Keratinocyte (primary cell): ENCODE measurements at regions not wholly inside any gene's neighbourhood (a gene's known extent, or its start where the extent isn't known, plus 50 kb on each side); places are given as distances from the start of the nearest gene placed in this dataset.

Experiments
- DNase-seq: peaks from one replicate; pipeline ENCODE4 v3.0.0-alpha.2; 2011; ENCODE audit warnings: low read depth, missing footprints, low spot score
- FAIRE-seq: peaks from 2 replicates; lab custom pipeline; 2011; peaks lifted over from hg19 to GRCh38; lab: Jason Lieb, UNC
- H2AFZ ChIP-seq: 2 replicates; pipeline ENCODE4 v1.6.0; 2012; ENCODE audit warnings: low read length, control low read depth, inconsistent platforms; ENCODE audit not compliant: control insufficient read depth
- H3K27ac ChIP-seq: 2 replicates; pipeline ENCODE4 v1.5.1; 2011; ENCODE audit warnings: low read length; ENCODE audit not compliant: control insufficient read depth, insufficient read depth
- H3K27me3 ChIP-seq: 3 replicates; pipeline ENCODE4 v1.6.0; 2011; ENCODE audit warnings: low read length; ENCODE audit not compliant: control insufficient read depth, insufficient read depth; ENCODE audit errors: extremely low read depth
- H3K36me3 ChIP-seq, 2 experiments: 2 replicates in 1 of 2; 3 replicates in 1 of 2; pipeline ENCODE4 v1.5.1; 2011; ENCODE audit warnings: low read length in 2 of 2, mild to moderate bottlenecking in 1 of 2; ENCODE audit not compliant: control insufficient read depth in 2 of 2, insufficient read depth in 2 of 2; ENCODE audit errors: extremely low read depth in 1 of 2
- H3K4me1 ChIP-seq: 3 replicates; pipeline ENCODE4 v1.5.1; 2011; ENCODE audit warnings: low read length; ENCODE audit not compliant: control insufficient read depth, insufficient read depth; ENCODE audit errors: extremely low read depth
- H3K4me2 ChIP-seq: 3 replicates; pipeline ENCODE4 v1.6.0; 2011; ENCODE audit warnings: low read depth, low read length; ENCODE audit not compliant: control insufficient read depth, insufficient read depth; ENCODE audit errors: extremely low read depth
- H3K4me3 ChIP-seq, 3 experiments: fragments of 200-600 bp in 1 of 3; sonication (generic) in 1 of 3; 2 replicates in 2 of 3; 3 replicates in 1 of 3; pipeline ENCODE4 v1.5.1; 2011 to 2016; ENCODE audit warnings: low read length in 3 of 3, mild to moderate bottlenecking in 3 of 3, control low read depth in 2 of 3, inconsistent platforms in 1 of 3, low read depth in 1 of 3, mixed read lengths in 1 of 3, mixed run types in 1 of 3, moderate library complexity in 1 of 3; ENCODE audit not compliant: control insufficient read depth in 2 of 3, insufficient read depth in 2 of 3; ENCODE audit errors: extremely low read depth in 1 of 3
- H3K79me2 ChIP-seq: 2 replicates; pipeline ENCODE4 v1.6.0; 2012; ENCODE audit warnings: low read length; ENCODE audit not compliant: control insufficient read depth, insufficient read depth
- H3K9ac ChIP-seq: 3 replicates; pipeline ENCODE4 v1.6.0; 2011; ENCODE audit warnings: low read length; ENCODE audit not compliant: control insufficient read depth, insufficient read depth; ENCODE audit errors: extremely low read depth
- H3K9me1 ChIP-seq: 3 replicates; pipeline ENCODE4 v1.6.0; 2011; ENCODE audit warnings: low read length; ENCODE audit not compliant: control insufficient read depth, insufficient read depth; ENCODE audit errors: extremely low read depth
- H3K9me3 ChIP-seq: 2 replicates; pipeline ENCODE4 v1.5.1; 2012; ENCODE audit warnings: low read depth, low read length; ENCODE audit not compliant: control insufficient read depth
- H4K20me1 ChIP-seq: 3 replicates; pipeline ENCODE4 v1.6.0; 2011; ENCODE audit warnings: low read length; ENCODE audit not compliant: control insufficient read depth, insufficient read depth; ENCODE audit errors: extremely low read depth
- CTCF ChIP-seq, 3 experiments: IDR thresholded peaks in 1 of 3; conservative IDR thresholded peaks in 1 of 3; optimal IDR thresholded peaks in 1 of 3; 2 replicates in 2 of 3; 3 replicates in 1 of 3; pipeline versions ENCODE3 to v1.5.1; 2011; ENCODE audit warnings: low read length in 3 of 3, mild to moderate bottlenecking in 3 of 3, moderate library complexity in 2 of 3, control low read depth in 1 of 3, inconsistent platforms in 1 of 3; ENCODE audit not compliant: insufficient read depth in 2 of 3; ENCODE audit errors: extremely low read depth in 1 of 3
- EZH2 ChIP-seq: IDR thresholded peaks from one replicate; pipeline ENCODE4 v1.6.1; 2012; ENCODE audit warnings: inconsistent platforms, mild to moderate bottlenecking, low read length, moderate library complexity
- dilution Hi-C: fragments of 300-500 bp; cut with MboI; formaldehyde crosslinking; loops from one replicate; pipeline ENCODE4 v1.7.0; 2020; ENCODE audit warnings: low sequenced_read_pairs; ENCODE audit not compliant: extremely low pct_ligation_motif_present

GRCh38 chr2:2744107-2744506 lies 413.0 kb upstream of the MYT1L start:
- H2AFZ ChIP-seq: no peak overlapping the region
- H3K79me2 ChIP-seq: no peaks in the 10 kb centered on the region
- FAIRE-seq (peak; percentile 23), DNase-seq (no peak)
- H3K27ac ChIP-seq: no peak overlapping the region
- H3K4me1 ChIP-seq: peaks cover 56% of the 10 kb centered on the region
- H3K9me1 ChIP-seq: no peaks in the 10 kb centered on the region
- TF ChIP-seq CTCF (optimal IDR thresholded peaks at IDR 0.05 in 1 of 3, IDR thresholded peaks at IDR 0.05 in 1 of 3, conservative IDR thresholded peaks at IDR 0.05 in 1 of 3; ENCODE audit: extremely low read depth in 1 of 3, insufficient read depth in 2 of 3, low read length in 3 of 3): no peak
- TF ChIP-seq EZH2: no peak
- H3K9me3 ChIP-seq: no peaks in the 10 kb centered on the region
- no peak overlapping the region for H3K9ac ChIP-seq
- H3K36me3 ChIP-seq: no peaks in the 10 kb centered on the region
- dilution Hi-C loops: no loop called here
- no peaks in the 10 kb centered on the region for H3K27me3 ChIP-seq
- H4K20me1 ChIP-seq: no peaks in the 10 kb centered on the region
- no peak overlapping the region for H3K4me2 ChIP-seq
- H3K4me3 ChIP-seq: no peak overlapping the region

GRCh38 chr2:2743164-2743571 lies 412.1 kb upstream of the MYT1L start:
- no peaks in the 10 kb centered on the region for H4K20me1 ChIP-seq
- peak overlapping the region; percentile 33 for H3K27ac ChIP-seq
- DNase-seq (no peak), FAIRE-seq (peak; percentile 79)
- H3K36me3 ChIP-seq: no peaks in the 10 kb centered on the region
- H3K4me1 ChIP-seq: peaks cover 52% of the 10 kb centered on the region
- H3K4me2 ChIP-seq: no peak overlapping the region
- H2AFZ ChIP-seq: peak overlapping the region; percentile 52
- TF ChIP-seq EZH2: no peak
- no peak for TF ChIP-seq CTCF (optimal IDR thresholded peaks at IDR 0.05 in 1 of 3, IDR thresholded peaks at IDR 0.05 in 1 of 3, conservative IDR thresholded peaks at IDR 0.05 in 1 of 3; ENCODE audit: extremely low read depth in 1 of 3, insufficient read depth in 2 of 3, low read length in 3 of 3)
- no peak overlapping the region for H3K9ac ChIP-seq
- no peaks in the 10 kb centered on the region for H3K9me1 ChIP-seq
- no peaks in the 10 kb centered on the region for H3K27me3 ChIP-seq
- H3K9me3 ChIP-seq: no peaks in the 10 kb centered on the region
- no peaks in the 10 kb centered on the region for H3K79me2 ChIP-seq
- H3K4me3 ChIP-seq: no peak overlapping the region
- dilution Hi-C loops: no loop called here
